IPS-18a (cell line): ENCODE measurements at regions not wholly inside any gene's neighbourhood (a gene's known extent, or its start where the extent isn't known, plus 50 kb on each side); places are given as distances from the start of the nearest gene placed in this dataset.

ENCODE experiments used
- H3K27ac ChIP-seq: one replicate; pipeline ENCODE4 v1.5.1; 2013; ENCODE audit warnings: low read length
- H3K27me3 ChIP-seq: one replicate; pipeline ENCODE4 v1.6.1; 2013; ENCODE audit warnings: mild to moderate bottlenecking, low read length; ENCODE audit not compliant: control insufficient read depth, insufficient read depth
- H3K36me3 ChIP-seq: one replicate; pipeline ENCODE4 v1.6.1; 2013; ENCODE audit warnings: low read depth, low read length; ENCODE audit not compliant: control insufficient read depth
- H3K4me1 ChIP-seq: one replicate; pipeline ENCODE4 v1.6.1; 2013; ENCODE audit warnings: low read depth, low read length; ENCODE audit not compliant: control insufficient read depth
- H3K4me3 ChIP-seq: one replicate; pipeline ENCODE4 v1.5.1; 2013; ENCODE audit warnings: low read length
- H3K9ac ChIP-seq: one replicate; pipeline ENCODE4 v1.6.1; 2013; ENCODE audit warnings: mild to moderate bottlenecking, low read length, moderate library complexity
- H3K9me3 ChIP-seq: one replicate; pipeline ENCODE4 v1.6.1; 2013; ENCODE audit warnings: low read depth, low read length; ENCODE audit not compliant: control insufficient read depth

DNA sequence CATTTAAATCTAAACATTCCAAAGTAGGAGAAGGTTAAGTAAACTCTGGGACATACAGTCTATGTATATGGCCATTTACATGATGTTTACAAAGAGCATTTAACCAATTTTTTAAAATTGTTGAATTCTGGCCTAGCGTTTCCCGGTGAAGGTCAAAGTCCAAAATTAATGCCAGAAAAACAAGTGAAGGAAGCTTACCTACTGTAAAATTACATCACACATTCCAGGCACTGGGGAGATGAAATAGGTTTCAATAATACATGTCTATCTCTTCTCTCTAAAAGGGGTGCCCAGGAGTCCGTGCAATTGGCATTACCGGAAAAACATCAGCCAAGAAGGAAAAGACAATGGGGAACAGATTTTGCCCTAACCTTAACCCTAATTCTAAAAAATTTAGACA lies 358.8 kb downstream of the VPS13C start:
- Histone ChIP-seq H3K4me1 (no peaks in the 10 kb centered on the region), H3K27me3 (no peaks in the 10 kb centered on the region), H3K36me3 (no peaks in the 10 kb centered on the region), H3K9ac (no peak overlapping the region), H3K4me3 (no peak overlapping the region), H3K27ac (no peak overlapping the region), H3K9me3 (no peaks in the 10 kb centered on the region)

DNA sequence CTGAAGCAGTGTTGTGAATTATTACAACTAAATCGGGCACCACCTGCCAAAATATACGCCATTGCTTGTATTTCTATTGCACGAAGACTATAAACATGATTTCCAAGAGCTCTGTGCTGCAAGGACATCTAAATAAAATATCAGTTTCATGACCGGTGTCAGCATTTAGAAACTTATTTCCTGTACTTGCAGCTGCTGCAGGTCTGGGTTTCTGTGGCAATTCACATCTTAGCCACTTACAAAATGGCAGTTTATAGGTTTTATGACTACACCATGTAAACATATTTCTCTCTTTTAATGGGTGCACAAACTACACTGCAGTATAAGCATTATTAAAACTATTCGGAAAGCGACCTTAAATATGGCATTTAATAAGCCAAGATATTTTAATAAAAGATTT lies 359.4 kb downstream of the VPS13C start:
- Histone ChIP-seq H3K36me3 (no peaks in the 10 kb centered on the region), H3K9ac (no peak overlapping the region), H3K4me3 (no peak overlapping the region), H3K27me3 (no peaks in the 10 kb centered on the region), H3K27ac (no peak overlapping the region), H3K9me3 (no peaks in the 10 kb centered on the region), H3K4me1 (no peaks in the 10 kb centered on the region)

DNA sequence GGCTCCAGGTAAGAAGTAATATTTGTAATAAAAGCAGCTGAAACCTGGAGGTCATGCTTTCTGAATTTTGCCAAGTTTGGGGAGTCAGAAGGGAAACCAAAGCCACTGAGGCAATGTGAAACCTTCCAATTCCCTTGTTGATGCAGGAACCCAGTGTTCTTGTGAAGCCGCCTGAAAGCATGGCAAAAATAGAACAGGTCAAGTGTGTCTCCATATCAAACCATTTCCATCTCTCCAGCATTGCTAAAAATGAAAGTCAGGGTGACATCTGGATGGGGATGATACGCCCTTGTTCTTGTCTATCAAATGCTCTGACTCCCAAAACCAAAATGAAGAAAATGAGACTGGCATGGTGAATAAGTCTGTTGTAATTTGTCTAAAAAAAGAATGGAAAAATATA lies 362.5 kb downstream of the VPS13C start:
- H3K9ac ChIP-seq = no peak overlapping the region

DNA sequence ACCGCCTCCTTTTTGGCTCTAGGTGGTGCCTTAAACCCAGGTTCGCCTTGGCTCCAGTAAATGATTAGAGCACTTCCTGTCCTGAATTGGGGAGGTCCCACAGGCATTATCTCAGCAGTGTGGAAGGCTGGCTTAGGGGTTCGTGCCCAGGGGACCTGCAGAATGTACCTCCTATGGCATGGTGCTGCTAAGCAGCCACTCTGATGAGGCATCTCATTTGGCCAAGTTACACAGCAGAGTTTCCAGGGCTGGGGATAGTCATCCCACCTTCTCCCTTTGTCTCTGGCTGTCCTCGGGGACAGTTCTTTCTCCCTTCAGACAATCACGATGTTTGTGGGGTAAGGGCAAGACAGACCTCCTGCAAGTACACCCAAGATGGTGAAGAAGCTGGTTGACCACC lies 371.2 kb downstream of the VPS13C start:
- no peak overlapping the region for H3K9ac ChIP-seq
- H3K36me3 ChIP-seq = no peaks in the 10 kb centered on the region
- H3K27ac ChIP-seq = no peak overlapping the region
- peaks cover 8% of the 10 kb centered on the region for H3K4me1 ChIP-seq
- H3K9me3 ChIP-seq = no peaks in the 10 kb centered on the region
- H3K4me3 ChIP-seq = no peak overlapping the region
- H3K27me3 ChIP-seq = no peaks in the 10 kb centered on the region

More for the DNA sequence above, 362.5 kb downstream of the VPS13C start:
- H3K36me3 ChIP-seq = no peaks in the 10 kb centered on the region
- H3K9me3 ChIP-seq = no peaks in the 10 kb centered on the region
- H3K4me3 ChIP-seq = no peak overlapping the region
- no peaks in the 10 kb centered on the region for H3K4me1 ChIP-seq
- H3K27me3 ChIP-seq = no peaks in the 10 kb centered on the region
- H3K27ac ChIP-seq = no peak overlapping the region

DNA sequence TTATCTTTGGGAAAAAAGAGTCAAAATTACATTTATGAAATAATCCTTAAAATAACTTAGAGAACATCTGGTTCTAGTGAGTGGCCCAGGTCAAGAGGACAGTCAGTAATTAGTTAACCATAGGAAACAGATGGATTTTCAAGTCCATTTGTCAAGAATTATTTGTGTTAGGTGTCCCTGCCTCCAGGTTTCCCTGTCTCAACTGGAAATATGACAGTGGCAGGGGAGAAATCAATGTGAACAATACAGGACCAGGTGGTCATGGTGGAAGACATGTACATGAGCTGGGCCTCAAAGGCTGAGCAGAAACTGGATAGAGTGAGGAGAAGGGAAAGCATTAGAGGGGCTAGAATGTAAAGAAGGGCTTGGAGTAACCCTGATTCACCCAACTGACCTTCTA lies 372.6 kb downstream of the VPS13C start:
- Histone ChIP-seq H3K36me3 (no peaks in the 10 kb centered on the region), H3K4me3 (no peak overlapping the region), H3K4me1 (peaks cover 8% of the 10 kb centered on the region), H3K9ac (no peak overlapping the region), H3K9me3 (no peaks in the 10 kb centered on the region), H3K27me3 (no peaks in the 10 kb centered on the region), H3K27ac (no peak overlapping the region)

DNA sequence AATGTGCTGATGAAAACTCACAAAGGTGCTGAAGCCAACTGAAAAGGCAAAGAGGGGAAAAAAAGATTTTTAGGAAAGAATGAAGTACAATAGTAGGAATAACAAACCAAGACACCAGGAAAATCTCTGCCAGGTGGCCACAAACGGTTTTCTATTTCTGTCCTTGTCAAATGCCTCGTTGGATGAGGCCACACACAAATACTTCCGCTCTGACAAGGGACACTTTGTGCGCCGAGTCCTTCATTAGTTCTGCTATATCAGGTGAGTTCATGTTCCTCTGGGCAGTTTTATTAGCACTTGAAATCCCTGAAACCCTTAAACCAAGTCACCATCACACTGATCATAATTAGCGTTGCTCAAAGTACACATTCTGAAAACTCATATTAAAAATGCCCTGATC lies 373.1 kb downstream of the VPS13C start:
- H3K27ac ChIP-seq = no peak overlapping the region
- no peaks in the 10 kb centered on the region for H3K9me3 ChIP-seq
- peaks cover 8% of the 10 kb centered on the region for H3K4me1 ChIP-seq
- H3K36me3 ChIP-seq = no peaks in the 10 kb centered on the region
- no peaks in the 10 kb centered on the region for H3K27me3 ChIP-seq
- H3K4me3 ChIP-seq = no peak overlapping the region
- H3K9ac ChIP-seq = no peak overlapping the region

DNA sequence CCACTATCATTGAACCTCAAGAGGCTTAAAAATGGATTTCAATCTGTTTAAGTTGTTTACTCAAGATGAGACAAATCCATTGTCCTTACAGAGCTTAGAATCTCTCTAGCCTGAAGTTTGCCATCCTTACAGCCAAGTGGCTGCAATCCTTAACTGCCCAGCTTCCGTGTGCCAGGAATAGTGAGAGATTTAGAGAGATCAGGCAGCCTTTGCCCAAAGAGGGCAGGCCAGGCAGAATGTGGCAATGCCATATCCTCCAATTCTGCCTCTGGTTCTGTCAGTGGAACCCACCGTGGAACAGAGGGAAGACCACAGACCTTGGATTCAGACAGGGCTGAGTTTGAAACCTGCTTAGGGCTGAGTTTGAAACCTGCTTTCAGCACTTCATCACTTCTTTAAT lies 374.3 kb downstream of the VPS13C start:
- Histone ChIP-seq H3K27ac (no peak overlapping the region), H3K36me3 (no peaks in the 10 kb centered on the region), H3K4me1 (peaks cover 8% of the 10 kb centered on the region)

DNA sequence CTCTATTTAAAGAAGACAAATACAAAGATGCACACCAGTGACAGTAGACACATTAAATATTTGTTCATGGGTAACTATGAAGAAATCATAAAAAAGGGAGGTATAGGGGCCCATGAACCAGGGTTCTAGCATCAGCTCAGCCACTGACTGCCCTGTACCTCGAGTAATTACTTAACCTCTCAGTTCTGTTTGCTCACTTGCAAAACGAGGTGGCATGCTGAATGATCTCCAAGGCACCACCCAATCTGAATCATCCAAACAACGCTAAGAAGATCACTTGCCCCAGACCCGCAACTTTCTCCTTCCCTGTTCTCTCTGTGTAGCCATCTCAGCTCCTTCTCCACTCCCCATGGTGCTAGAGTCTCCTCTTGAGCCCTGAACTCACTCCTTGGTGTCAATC lies 374.7 kb downstream of the VPS13C start:
- no peaks in the 10 kb centered on the region for H3K27me3 ChIP-seq
- H3K4me1 ChIP-seq = peaks cover 9% of the 10 kb centered on the region
- H3K4me3 ChIP-seq = no peak overlapping the region
- H3K9me3 ChIP-seq = no peaks in the 10 kb centered on the region
- no peaks in the 10 kb centered on the region for H3K36me3 ChIP-seq
- H3K9ac ChIP-seq = no peak overlapping the region
- H3K27ac ChIP-seq = no peak overlapping the region

More for the DNA sequence above, 374.3 kb downstream of the VPS13C start:
- Histone ChIP-seq H3K4me3 (no peak overlapping the region), H3K9ac (no peak overlapping the region), H3K27me3 (no peaks in the 10 kb centered on the region), H3K9me3 (no peaks in the 10 kb centered on the region)

DNA sequence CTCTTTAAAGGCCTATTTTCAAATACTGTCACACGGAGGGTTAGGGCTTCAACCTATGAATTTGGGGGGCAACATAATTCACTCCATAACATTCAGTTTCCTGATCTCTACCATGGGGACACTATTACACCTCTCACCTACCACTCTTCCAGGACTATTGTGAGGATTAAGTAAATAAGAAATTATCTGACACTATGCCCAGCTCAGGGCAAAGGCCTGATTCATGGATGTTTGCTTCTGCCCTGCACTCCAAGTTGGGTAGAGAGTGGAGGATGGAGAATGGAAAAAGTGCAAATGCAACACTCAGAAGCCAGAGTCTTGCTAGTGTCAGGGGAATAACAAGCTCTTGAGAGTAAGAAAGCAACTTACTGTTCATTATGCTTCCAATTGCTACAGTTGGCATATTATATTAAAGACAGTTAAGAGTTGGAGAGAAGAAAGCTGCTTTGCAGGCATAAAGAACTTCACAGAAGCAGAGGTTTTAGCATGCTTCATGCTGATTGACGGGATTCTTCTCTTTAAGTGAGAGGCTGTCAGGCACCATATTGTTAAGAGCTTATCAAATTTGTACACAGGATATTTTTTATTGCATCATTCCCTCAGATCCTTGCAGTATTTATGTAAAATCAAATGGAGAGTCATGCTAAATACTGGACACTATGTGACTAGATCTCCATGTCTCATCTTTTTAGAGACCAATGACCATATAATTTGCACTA lies 375.3 kb downstream of the VPS13C start:
- no peak overlapping the region for H3K27ac ChIP-seq
- no peaks in the 10 kb centered on the region for H3K36me3 ChIP-seq
- H3K4me1 ChIP-seq = peaks cover 16% of the 10 kb centered on the region
- H3K9me3 ChIP-seq = no peaks in the 10 kb centered on the region
- no peaks in the 10 kb centered on the region for H3K27me3 ChIP-seq
- no peak overlapping the region for H3K4me3 ChIP-seq
- no peak overlapping the region for H3K9ac ChIP-seq

DNA sequence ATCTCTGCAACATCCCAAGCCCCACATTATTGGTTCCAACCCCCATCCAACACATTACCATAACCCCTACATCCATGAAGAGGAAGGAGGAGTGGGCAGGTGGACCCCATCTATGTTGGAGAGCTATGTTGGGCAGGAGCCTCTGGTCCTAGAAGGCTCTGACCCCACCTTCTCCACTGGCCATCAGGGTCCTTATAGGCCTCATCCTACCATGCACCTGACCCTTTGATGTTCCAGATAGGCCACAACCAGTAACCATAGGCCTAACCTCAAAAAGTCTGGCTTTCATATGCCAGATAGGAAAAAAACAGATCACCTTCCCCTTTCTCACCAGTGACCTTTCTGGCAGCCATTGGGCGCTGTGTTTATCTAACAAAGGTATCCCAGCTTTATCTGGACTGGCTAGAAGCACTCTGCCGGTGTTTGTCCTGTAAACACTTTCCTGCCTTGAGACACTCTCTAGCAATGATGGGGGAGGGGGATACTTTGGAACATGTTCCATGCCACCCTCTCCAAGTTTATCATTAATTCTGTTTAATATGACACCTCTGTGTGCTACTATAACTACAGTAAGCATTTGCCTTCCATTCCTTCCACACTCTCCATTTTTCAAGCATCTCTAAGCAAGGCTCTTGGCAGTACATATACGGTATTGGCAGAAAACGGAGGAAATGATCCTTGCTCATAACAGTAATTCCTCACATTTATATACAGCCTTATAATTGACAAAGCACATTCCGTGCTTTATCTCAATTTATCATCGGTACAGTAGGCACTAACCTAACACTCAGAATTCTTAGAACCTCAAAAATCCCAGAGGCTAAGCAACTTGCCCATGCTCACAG lies 377.1 kb downstream of the VPS13C start:
- Histone ChIP-seq H3K27ac (no peak overlapping the region), H3K4me3 (no peak overlapping the region), H3K27me3 (no peaks in the 10 kb centered on the region), H3K9ac (no peak overlapping the region), H3K4me1 (peaks cover 16% of the 10 kb centered on the region), H3K36me3 (no peaks in the 10 kb centered on the region), H3K9me3 (no peaks in the 10 kb centered on the region)

DNA sequence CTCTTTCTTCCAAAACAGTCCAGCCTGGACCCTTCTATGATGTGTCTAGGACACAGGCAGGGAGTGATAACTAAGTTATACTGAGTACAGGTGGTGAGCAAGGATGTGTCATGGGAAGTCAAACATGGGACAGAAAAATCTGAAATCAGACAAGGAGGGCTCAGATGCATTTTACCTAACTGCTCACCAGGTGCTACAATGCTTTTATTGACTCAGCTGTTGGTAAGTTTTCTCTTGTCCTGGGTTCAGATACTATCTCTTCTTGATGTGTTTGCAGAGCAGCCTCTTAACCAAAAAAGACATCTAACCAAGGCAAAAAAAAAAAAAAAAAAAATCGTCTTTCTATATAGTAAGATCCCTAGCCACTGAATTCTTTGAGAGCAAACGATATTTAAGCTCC lies 378.6 kb downstream of the VPS13C start:
- H3K4me3 ChIP-seq = no peak overlapping the region
- no peaks in the 10 kb centered on the region for H3K36me3 ChIP-seq
- no peak overlapping the region for H3K9ac ChIP-seq
- H3K9me3 ChIP-seq = no peaks in the 10 kb centered on the region
- H3K4me1 ChIP-seq = peaks cover 16% of the 10 kb centered on the region
- no peak overlapping the region for H3K27ac ChIP-seq
- no peaks in the 10 kb centered on the region for H3K27me3 ChIP-seq

DNA sequence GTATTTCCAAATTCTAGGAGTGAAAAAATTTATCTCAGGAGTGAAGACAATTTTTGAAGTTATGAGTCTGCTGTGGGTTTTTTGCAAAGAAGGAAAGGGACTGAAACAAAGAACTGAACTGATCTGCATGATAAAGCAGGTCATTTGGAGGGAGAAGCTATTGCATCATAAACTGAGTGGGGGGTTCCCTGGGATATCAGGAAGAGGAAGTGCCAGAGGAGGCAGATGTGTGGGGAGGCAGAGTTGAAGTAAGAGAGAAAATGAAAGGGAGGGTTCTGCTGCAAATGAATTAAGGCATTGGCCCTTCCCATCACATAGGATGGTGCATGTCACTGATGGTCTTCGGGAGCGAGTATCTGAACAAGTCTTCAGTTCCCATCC lies 379.2 kb downstream of the VPS13C start:
- Histone ChIP-seq H3K4me1 (peaks cover 16% of the 10 kb centered on the region), H3K9ac (no peak overlapping the region), H3K27ac (no peak overlapping the region), H3K27me3 (no peaks in the 10 kb centered on the region), H3K36me3 (no peaks in the 10 kb centered on the region), H3K4me3 (no peak overlapping the region), H3K9me3 (no peaks in the 10 kb centered on the region)
